GM15510 (cell line): ENCODE measurements at regions not wholly inside any gene's neighbourhood (a gene's known extent, or its start where the extent isn't known, plus 50 kb on each side); places are given as distances from the start of the nearest gene placed in this dataset.

Experiments used
- POLR2A ChIP-seq: IDR thresholded peaks from 3 replicates; pipeline ENCODE4 v1.6.1; 2011; ENCODE audit warnings: borderline replicate concordance; ENCODE audit not compliant: insufficient read length; ENCODE audit errors: extremely low read depth

DNA sequence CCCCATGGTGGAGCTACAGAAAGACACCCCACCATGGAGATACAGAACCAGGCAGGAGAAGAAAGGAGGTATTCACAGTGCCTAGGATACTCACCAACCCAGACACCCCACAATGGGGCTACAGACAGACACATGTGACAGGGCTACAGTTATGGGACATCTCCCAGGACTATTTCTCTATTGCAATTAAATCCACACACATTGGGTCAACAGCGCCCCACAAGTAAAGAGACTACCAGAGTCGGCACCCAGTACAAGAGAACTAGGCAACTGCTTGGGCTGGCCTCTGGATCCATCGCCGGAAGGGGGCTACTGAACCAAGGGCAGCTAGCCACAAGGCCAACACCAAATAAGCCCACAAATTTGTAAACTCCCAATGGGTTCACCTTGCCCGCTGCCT is 310.1 kb upstream of the NCKAP5 start:
- TF ChIP-seq POLR2A, result no peak

- no peak for TF ChIP-seq POLR2A
Measured at GRCh38 chr2:133879703-133880102, 311.4 kb upstream of the NCKAP5 start.

DNA sequence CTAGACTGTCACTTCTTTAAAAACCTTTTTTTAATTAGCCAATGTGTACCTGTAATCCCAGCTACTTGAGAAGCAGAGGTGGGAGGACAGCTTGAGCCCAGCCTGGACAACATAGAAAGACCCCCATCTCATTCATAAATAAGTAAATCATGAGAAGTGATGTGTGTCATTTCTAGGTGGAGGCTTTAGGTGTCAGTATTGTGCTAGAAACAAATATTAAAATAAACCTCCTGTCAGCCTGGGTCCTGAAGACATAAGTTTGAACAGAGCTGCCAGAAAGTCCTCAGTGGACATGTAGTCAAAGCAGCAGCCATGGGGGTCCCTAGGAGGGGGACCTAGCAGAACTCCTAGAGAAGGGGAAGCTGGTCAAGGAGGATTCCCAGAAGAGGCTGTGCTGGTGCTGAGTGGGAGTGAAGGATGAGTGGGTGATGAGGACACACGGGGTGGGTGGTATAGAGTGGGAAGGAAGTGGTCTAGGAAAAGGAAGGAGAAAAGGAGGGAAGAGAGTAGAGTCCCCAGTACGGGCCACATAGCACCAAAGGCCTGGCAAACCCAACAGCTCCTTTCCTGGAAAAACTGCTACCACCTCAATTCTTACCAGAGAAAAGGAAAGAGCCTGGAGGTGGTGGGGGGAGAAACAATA is 316.6 kb upstream of the NCKAP5 start:
- no peak for TF ChIP-seq POLR2A

GRCh38 chr2:133885847-133886246 is 317.6 kb upstream of the NCKAP5 start:
- TF ChIP-seq POLR2A, result no peak

DNA sequence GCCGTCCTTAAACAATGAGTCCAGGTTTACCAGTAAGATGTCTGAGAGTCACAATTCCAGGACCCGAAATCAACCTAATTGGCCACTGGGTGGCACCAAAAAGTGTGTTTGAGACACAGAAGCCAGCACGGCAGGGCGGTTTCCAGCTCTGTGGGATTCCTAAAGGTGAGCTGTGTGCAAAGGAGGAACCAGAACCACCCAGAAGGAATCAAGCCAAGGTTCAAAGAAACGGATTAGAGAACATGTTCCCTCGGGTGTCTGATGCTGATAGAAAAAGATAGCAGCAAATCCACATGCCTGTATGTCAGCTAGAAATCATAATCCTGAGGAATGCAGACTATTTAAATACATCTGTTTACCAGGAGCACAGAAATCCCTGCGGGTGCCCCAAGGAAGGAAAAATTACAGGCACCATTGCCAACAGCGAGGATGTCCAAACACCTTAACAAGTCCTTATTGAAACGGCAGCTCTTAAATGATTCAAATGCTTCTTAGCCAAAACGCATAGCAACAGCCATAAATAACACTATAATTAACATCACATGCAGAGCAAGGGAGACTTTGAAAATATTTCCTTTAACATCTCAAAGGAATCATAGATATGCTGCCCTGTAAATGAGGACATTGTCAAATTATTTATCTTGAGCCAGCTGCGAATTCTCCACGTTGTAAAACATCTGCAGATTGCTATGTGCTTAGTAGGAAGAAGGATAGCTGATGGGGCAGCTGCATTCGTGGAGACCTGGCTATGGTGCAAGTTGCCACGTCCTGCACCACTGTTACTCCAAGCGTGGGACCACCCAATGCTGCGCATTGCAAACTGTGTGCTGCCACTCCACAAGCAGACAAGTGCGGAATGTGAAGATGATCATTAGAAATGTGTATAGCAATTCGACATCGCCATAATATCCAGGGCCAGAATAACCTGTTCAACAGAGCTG is 318.7 kb upstream of the NCKAP5 start:
- no peak for TF ChIP-seq POLR2A

DNA sequence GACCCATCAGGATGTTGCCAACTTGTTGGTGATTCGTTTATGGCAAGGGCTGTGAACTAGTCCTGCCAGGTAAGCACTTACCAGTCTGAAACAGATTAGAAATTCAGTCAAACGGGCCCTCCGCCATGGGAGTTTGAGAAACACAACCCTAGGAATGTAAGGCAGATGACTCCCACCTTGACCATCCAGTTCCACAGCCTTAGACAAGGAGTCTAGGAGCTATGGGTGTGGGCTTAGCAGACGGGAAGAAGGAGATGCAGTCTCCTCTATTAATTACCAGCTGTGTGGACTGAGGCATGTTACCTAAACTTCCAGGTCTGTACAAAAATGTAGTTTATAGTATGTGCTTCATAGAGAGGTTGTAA is 319.4 kb upstream of the NCKAP5 start:
- no peak for TF ChIP-seq POLR2A

DNA sequence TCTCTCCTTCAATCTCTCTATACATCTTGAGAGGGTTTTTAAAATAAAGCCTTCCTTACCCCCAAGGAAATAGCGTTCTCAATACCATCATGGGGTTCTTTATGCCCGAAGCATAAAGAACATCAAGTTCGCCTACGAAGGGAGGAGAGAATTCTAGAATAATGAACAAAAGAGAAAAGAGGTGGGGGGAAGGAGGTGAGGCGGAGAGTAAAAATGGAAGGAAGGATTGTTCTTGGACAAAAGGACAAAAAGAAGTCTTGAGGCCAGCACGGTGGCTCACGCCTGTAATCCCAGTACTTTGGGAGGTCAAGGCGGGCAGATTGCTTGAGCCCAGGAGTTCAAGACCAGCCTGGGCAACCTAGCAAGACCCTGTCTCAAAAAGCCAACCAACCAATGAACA is 319.8 kb upstream of the NCKAP5 start:
- TF ChIP-seq POLR2A, result no peak

GRCh38 chr2:133888621-133889219 is 320.5 kb upstream of the NCKAP5 start:
- no peak for TF ChIP-seq POLR2A

GRCh38 chr2:133892352-133892913 is 324.2 kb upstream of the NCKAP5 start:
- no peak for TF ChIP-seq POLR2A

DNA sequence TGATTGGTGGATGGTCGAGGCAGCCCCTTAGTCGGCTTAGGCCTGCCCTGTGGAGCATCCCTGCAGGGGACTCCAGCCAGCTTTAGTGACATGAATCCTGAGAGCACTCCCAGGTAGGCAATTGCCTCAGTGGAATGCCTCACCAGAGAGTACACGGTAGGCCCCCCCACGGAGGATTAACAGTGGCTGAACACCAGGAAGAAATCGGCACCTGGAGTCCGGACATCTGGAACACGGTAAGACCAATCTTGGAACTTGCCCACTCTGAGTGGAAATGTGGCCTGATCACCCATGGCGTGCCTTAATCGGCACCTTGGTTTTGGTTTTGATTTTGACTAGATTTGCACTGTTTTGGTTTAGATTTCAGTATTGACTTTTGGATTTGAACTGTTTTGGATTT is 326.2 kb upstream of the NCKAP5 start:
- no peak for TF ChIP-seq POLR2A

DNA sequence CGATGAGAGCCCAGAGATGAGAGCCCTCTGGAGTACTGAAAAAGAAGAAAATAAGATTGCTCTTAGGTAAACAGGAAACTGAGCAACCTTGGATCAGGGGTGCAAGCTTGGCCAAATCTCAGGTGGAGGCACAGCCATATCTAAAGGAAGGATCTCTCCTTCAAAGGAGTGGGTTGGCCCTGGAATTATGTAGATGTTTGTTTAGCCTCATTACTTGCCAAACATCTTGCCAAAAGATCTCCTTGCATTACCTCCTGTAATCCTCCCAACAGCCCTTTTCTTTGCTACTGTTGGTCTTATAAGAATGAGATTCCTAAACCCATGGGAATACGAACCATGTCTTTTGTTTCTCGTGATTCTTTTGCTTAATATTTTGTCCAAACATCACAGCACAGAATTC is 332.6 kb upstream of the NCKAP5 start:
- TF ChIP-seq POLR2A, result no peak

GRCh38 chr2:133906396-133906795 is 338.1 kb upstream of the NCKAP5 start:
- TF ChIP-seq POLR2A, result no peak

DNA sequence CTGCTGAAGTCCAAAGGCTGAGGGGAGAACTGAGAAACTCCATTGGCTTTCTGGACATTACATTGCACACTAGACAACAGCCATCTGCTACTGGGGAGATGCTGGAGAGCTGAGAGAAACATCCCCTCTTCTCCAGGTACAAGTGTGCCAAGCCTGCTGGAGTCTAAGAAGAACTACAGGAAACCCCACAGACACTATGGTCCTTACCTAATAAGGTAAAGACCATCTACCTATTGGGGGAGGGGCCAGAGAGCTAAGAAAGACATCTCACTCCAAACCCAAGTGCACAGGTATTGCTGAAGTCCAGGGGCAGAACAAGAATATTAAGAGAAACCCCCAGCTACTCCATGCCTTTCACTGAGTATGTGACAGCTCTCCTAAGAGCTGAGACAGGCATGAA is 338.7 kb upstream of the NCKAP5 start:
- no peak for TF ChIP-seq POLR2A

- no peak for TF ChIP-seq POLR2A
Measured at GRCh38 chr2:133908171-133908570, 339.9 kb upstream of the NCKAP5 start.

- no peak for TF ChIP-seq POLR2A
Measured at GRCh38 chr2:133918141-133918540, 335.7 kb upstream of the MGAT5 start.
